Keratinocyte (primary cell): ENCODE measurements at regions not wholly inside any gene's neighbourhood (a gene's known extent, or its start where the extent isn't known, plus 50 kb on each side); places are given as distances from the start of the nearest gene placed in this dataset.

ENCODE experiments used
- DNase-seq: peaks from one replicate; pipeline ENCODE4 v3.0.0-alpha.2; 2011; ENCODE audit warnings: low read depth, missing footprints, low spot score
- FAIRE-seq: peaks from 2 replicates; lab custom pipeline; 2011; peaks lifted over from hg19 to GRCh38; lab: Jason Lieb, UNC
- H2AFZ ChIP-seq: 2 replicates; pipeline ENCODE4 v1.6.0; 2012; ENCODE audit warnings: low read length, control low read depth, inconsistent platforms; ENCODE audit not compliant: control insufficient read depth
- H3K27ac ChIP-seq: 2 replicates; pipeline ENCODE4 v1.5.1; 2011; ENCODE audit warnings: low read length; ENCODE audit not compliant: control insufficient read depth, insufficient read depth
- H3K27me3 ChIP-seq: 3 replicates; pipeline ENCODE4 v1.6.0; 2011; ENCODE audit warnings: low read length; ENCODE audit not compliant: control insufficient read depth, insufficient read depth; ENCODE audit errors: extremely low read depth
- H3K36me3 ChIP-seq, 2 experiments: 2 replicates in 1 of 2; 3 replicates in 1 of 2; pipeline ENCODE4 v1.5.1; 2011; ENCODE audit warnings: low read length in 2 of 2, mild to moderate bottlenecking in 1 of 2; ENCODE audit not compliant: control insufficient read depth in 2 of 2, insufficient read depth in 2 of 2; ENCODE audit errors: extremely low read depth in 1 of 2
- H3K4me1 ChIP-seq: 3 replicates; pipeline ENCODE4 v1.5.1; 2011; ENCODE audit warnings: low read length; ENCODE audit not compliant: control insufficient read depth, insufficient read depth; ENCODE audit errors: extremely low read depth
- H3K4me2 ChIP-seq: 3 replicates; pipeline ENCODE4 v1.6.0; 2011; ENCODE audit warnings: low read depth, low read length; ENCODE audit not compliant: control insufficient read depth, insufficient read depth; ENCODE audit errors: extremely low read depth
- H3K4me3 ChIP-seq, 3 experiments: fragments of 200-600 bp in 1 of 3; sonication (generic) in 1 of 3; 2 replicates in 2 of 3; 3 replicates in 1 of 3; pipeline ENCODE4 v1.5.1; 2011 to 2016; ENCODE audit warnings: low read length in 3 of 3, mild to moderate bottlenecking in 3 of 3, control low read depth in 2 of 3, inconsistent platforms in 1 of 3, low read depth in 1 of 3, mixed read lengths in 1 of 3, mixed run types in 1 of 3, moderate library complexity in 1 of 3; ENCODE audit not compliant: control insufficient read depth in 2 of 3, insufficient read depth in 2 of 3; ENCODE audit errors: extremely low read depth in 1 of 3
- H3K79me2 ChIP-seq: 2 replicates; pipeline ENCODE4 v1.6.0; 2012; ENCODE audit warnings: low read length; ENCODE audit not compliant: control insufficient read depth, insufficient read depth
- H3K9ac ChIP-seq: 3 replicates; pipeline ENCODE4 v1.6.0; 2011; ENCODE audit warnings: low read length; ENCODE audit not compliant: control insufficient read depth, insufficient read depth; ENCODE audit errors: extremely low read depth
- H3K9me1 ChIP-seq: 3 replicates; pipeline ENCODE4 v1.6.0; 2011; ENCODE audit warnings: low read length; ENCODE audit not compliant: control insufficient read depth, insufficient read depth; ENCODE audit errors: extremely low read depth
- H3K9me3 ChIP-seq: 2 replicates; pipeline ENCODE4 v1.5.1; 2012; ENCODE audit warnings: low read depth, low read length; ENCODE audit not compliant: control insufficient read depth
- H4K20me1 ChIP-seq: 3 replicates; pipeline ENCODE4 v1.6.0; 2011; ENCODE audit warnings: low read length; ENCODE audit not compliant: control insufficient read depth, insufficient read depth; ENCODE audit errors: extremely low read depth
- EZH2 ChIP-seq: IDR thresholded peaks from one replicate; pipeline ENCODE4 v1.6.1; 2012; ENCODE audit warnings: inconsistent platforms, mild to moderate bottlenecking, low read length, moderate library complexity
- dilution Hi-C: fragments of 300-500 bp; cut with MboI; formaldehyde crosslinking; loops from one replicate; pipeline ENCODE4 v1.7.0; 2020; ENCODE audit warnings: low sequenced_read_pairs; ENCODE audit not compliant: extremely low pct_ligation_motif_present
- TF ChIP-seq, protein P1 (sequence below), 3 experiments: IDR thresholded peaks in 1 of 3; conservative IDR thresholded peaks in 1 of 3; optimal IDR thresholded peaks in 1 of 3; 2 replicates in 2 of 3; 3 replicates in 1 of 3; pipeline versions ENCODE3 to v1.5.1; 2011; ENCODE audit warnings: low read length in 3 of 3, mild to moderate bottlenecking in 3 of 3, moderate library complexity in 2 of 3, control low read depth in 1 of 3, inconsistent platforms in 1 of 3; ENCODE audit not compliant: insufficient read depth in 2 of 3; ENCODE audit errors: extremely low read depth in 1 of 3

DNA sequence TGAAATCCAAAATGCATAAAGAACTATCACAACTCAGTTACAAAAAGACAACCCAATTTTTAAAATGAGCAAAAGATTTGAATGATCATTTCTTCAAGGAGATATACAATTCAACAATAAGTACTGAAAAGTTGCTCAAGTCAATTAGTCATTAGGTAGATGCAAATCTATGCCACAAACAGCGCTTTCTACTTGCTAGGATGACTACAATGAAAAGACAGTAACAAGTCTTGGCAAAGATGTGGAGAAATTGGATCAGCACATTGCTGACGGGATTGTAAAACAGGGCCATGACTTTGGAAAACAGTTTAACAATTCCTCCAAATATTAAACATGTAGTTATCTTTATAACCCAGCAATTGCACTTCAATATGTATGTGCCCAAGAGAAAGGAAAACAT is 166.3 kb upstream of the MC4R start:
- Histone ChIP-seq H3K79me2 (no peaks in the 10 kb centered on the region), H3K9me3 (no peaks in the 10 kb centered on the region), H3K9ac (no peak overlapping the region), H3K36me3 (no peaks in the 10 kb centered on the region), H2AFZ (peak overlapping the region; percentile 12), H3K4me2 (no peak overlapping the region), H3K4me1 (no peaks in the 10 kb centered on the region), H4K20me1 (no peaks in the 10 kb centered on the region), H3K4me3 (no peak overlapping the region), H3K9me1 (no peaks in the 10 kb centered on the region), H3K27me3 (no peaks in the 10 kb centered on the region), H3K27ac (no peak overlapping the region)
- dilution Hi-C loops: no loop called here
- no peak for FAIRE-seq
- DNase-seq: no peak
- TF ChIP-seq EZH2: no peak
- TF ChIP-seq, protein P1, sequence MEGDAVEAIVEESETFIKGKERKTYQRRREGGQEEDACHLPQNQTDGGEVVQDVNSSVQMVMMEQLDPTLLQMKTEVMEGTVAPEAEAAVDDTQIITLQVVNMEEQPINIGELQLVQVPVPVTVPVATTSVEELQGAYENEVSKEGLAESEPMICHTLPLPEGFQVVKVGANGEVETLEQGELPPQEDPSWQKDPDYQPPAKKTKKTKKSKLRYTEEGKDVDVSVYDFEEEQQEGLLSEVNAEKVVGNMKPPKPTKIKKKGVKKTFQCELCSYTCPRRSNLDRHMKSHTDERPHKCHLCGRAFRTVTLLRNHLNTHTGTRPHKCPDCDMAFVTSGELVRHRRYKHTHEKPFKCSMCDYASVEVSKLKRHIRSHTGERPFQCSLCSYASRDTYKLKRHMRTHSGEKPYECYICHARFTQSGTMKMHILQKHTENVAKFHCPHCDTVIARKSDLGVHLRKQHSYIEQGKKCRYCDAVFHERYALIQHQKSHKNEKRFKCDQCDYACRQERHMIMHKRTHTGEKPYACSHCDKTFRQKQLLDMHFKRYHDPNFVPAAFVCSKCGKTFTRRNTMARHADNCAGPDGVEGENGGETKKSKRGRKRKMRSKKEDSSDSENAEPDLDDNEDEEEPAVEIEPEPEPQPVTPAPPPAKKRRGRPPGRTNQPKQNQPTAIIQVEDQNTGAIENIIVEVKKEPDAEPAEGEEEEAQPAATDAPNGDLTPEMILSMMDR (optimal IDR thresholded peaks at IDR 0.05 in 1 of 3, IDR thresholded peaks at IDR 0.05 in 1 of 3, conservative IDR thresholded peaks at IDR 0.05 in 1 of 3; ENCODE audit: extremely low read depth in 1 of 3, insufficient read depth in 2 of 3, low read length in 3 of 3): no peak

DNA sequence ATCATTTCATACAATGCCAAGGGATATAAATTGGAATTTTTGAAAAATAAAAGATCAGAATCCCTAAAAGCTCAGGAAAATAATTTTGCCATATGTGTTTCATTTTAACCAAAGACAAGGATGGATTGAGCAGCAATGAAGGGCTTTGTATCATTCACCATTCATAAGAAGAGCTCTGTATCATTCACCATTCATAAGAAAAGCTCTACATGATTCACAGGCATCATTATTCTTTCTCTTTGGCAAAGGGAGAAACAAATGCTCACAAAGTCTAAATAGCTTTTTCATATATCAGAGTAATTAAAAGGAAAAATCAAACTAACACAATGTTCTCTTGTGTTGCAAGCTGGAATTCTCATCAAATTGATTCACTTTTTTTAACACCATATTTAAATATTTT is 169.1 kb upstream of the MC4R start:
- H3K9ac ChIP-seq: no peak overlapping the region
- no peaks in the 10 kb centered on the region for H3K79me2 ChIP-seq
- FAIRE-seq (no peak), DNase-seq (no peak)
- H2AFZ ChIP-seq: no peak overlapping the region
- TF ChIP-seq, protein P1 (optimal IDR thresholded peaks at IDR 0.05 in 1 of 3, IDR thresholded peaks at IDR 0.05 in 1 of 3, conservative IDR thresholded peaks at IDR 0.05 in 1 of 3; ENCODE audit: extremely low read depth in 1 of 3, insufficient read depth in 2 of 3, low read length in 3 of 3): no peak
- no peak for TF ChIP-seq EZH2
- no peaks in the 10 kb centered on the region for H4K20me1 ChIP-seq
- H3K27ac ChIP-seq: no peak overlapping the region
- H3K9me3 ChIP-seq: no peaks in the 10 kb centered on the region
- dilution Hi-C loops: no loop called here
- H3K4me2 ChIP-seq: no peak overlapping the region
- H3K4me1 ChIP-seq: no peaks in the 10 kb centered on the region
- H3K27me3 ChIP-seq: no peaks in the 10 kb centered on the region
- H3K4me3 ChIP-seq: no peak overlapping the region
- H3K9me1 ChIP-seq: no peaks in the 10 kb centered on the region
- no peaks in the 10 kb centered on the region for H3K36me3 ChIP-seq
